ENCODE measurements at regions not wholly inside any gene's neighbourhood (a gene's known extent, or its start where the extent isn't known, plus 50 kb on each side); places are given as distances from the start of the nearest gene placed in this dataset.

- H3F3A ChIP-seq (ENCODE audit: control insufficient read depth, insufficient read depth), result no peaks in the 10 kb centered on the region
- H3K4me3 ChIP-seq (ENCODE audit: low read length), result no peak overlapping the region
- no peaks in the 10 kb centered on the region for H3K9me3 ChIP-seq (ENCODE audit: control insufficient read depth, insufficient read depth, low read length)
- H3K36me3 ChIP-seq (ENCODE audit: control insufficient read depth, low read length), result no peaks in the 10 kb centered on the region
- H3K4me2 ChIP-seq (ENCODE audit: low read length), result no peak overlapping the region
- H3K27me3 ChIP-seq (ENCODE audit: control insufficient read depth, low read length), result no peaks in the 10 kb centered on the region
- no peaks in the 10 kb centered on the region for H3K79me2 ChIP-seq (ENCODE audit: control insufficient read depth, low read length)
- no peak overlapping the region for H3K27ac ChIP-seq (ENCODE audit: low read depth, low read length)
- peak; percentile 96 for TF ChIP-seq CTCF (IDR thresholded peaks at IDR 0.05; ENCODE audit: low read depth, low read length, poor library complexity, severe bottlenecking)
- no peak for TF ChIP-seq EZH2phosphoT487 (IDR thresholded peaks at IDR 0.05; ENCODE audit: borderline replicate concordance, low read length)
- H3K4me1 ChIP-seq (ENCODE audit: control insufficient read depth, low read length), result no peaks in the 10 kb centered on the region
- H4K20me1 ChIP-seq (ENCODE audit: control insufficient read depth, insufficient read depth, low read depth, low read length), result no peaks in the 10 kb centered on the region
- no peaks in the 10 kb centered on the region for H3K9me2 ChIP-seq (replicated peaks; ENCODE audit: control insufficient read depth, low read length)
These were observed 51.1 kb upstream of the ARRDC4 start for GRCh38 chr15:97909291-97909891.
